SK-N-SH treated with all-trans-retinoic acid at 6 μM for 48 hours (cell line): ENCODE measurements at regions not wholly inside any gene's neighbourhood (a gene's known extent, or its start where the extent isn't known, plus 50 kb on each side); places are given as distances from the start of the nearest gene placed in this dataset.

Source experiments
- ATAC-seq: fragments of 200-7000 bp; cut with Tn5 transposase; 3 replicates; pipeline ENCODE4 v1.9.1; 2020; ENCODE audit warnings: mild to moderate bottlenecking, moderate library complexity
- ARNTL ChIP-seq: fragments of 450-650 bp; formaldehyde crosslinking; IDR thresholded peaks from 2 replicates; pipeline ENCODE4 v1.5.0; 2020; ENCODE audit warnings: low read depth, mild to moderate bottlenecking, moderate library complexity, borderline replicate concordance
- BACH2 ChIP-seq: fragments of 250-450 bp; sonication (Bioruptor Pico); IDR thresholded peaks from 2 replicates; pipeline ENCODE4 v1.9.0; 2021; ENCODE audit warnings: mild to moderate bottlenecking, borderline replicate concordance
- ESRRG ChIP-seq: fragments of 250-450 bp; sonication (Bioruptor Pico); IDR thresholded peaks from 2 replicates; pipeline ENCODE4 v1.6.1; 2021; ENCODE audit warnings: mild to moderate bottlenecking
- ISL1 ChIP-seq: fragments of 250-450 bp; sonication (Bioruptor Pico); IDR thresholded peaks from 2 replicates; pipeline ENCODE4 v2.1.2; 2022; ENCODE audit warnings: mild to moderate bottlenecking, moderate library complexity
- OSR1 ChIP-seq: fragments of 250-450 bp; sonication (Bioruptor Pico); IDR thresholded peaks from 2 replicates; pipeline ENCODE4 v1.8.0; 2022; ENCODE audit warnings: moderate library complexity, mild to moderate bottlenecking, inconsistent platforms
- PPARA ChIP-seq: fragments of 250-450 bp; sonication (Bioruptor Pico); IDR thresholded peaks from 2 replicates; pipeline ENCODE4 v1.5.0; 2020; ENCODE audit warnings: mild to moderate bottlenecking, borderline replicate concordance
- RARB ChIP-seq: fragments of 250-450 bp; sonication (Bioruptor Pico); IDR thresholded peaks from 2 replicates; pipeline ENCODE4 v1.8.0; 2021; ENCODE audit warnings: mild to moderate bottlenecking, moderate library complexity
- SNAI2 ChIP-seq: fragments of 250-450 bp; sonication (Bioruptor Pico); IDR thresholded peaks from 2 replicates; pipeline ENCODE4 v1.5.0; 2020; ENCODE audit warnings: mild to moderate bottlenecking, moderate library complexity
- TCF4 ChIP-seq: fragments of 250-450 bp; sonication (Bioruptor Pico); IDR thresholded peaks from 2 replicates; pipeline ENCODE4 v1.8.0; 2021; ENCODE audit warnings: mild to moderate bottlenecking, moderate library complexity, borderline replicate concordance
- TOX ChIP-seq: fragments of 250-450 bp; sonication (Bioruptor Pico); IDR thresholded peaks from 2 replicates; pipeline ENCODE4 v1.8.0; 2021; ENCODE audit warnings: mild to moderate bottlenecking, moderate library complexity, borderline replicate concordance
- ZC3H10 ChIP-seq: fragments of 250-450 bp; sonication (Bioruptor Pico); IDR thresholded peaks from 2 replicates; pipeline ENCODE4 v1.5.1; 2021; ENCODE audit warnings: mild to moderate bottlenecking, moderate library complexity
- ZFP3 ChIP-seq: fragments of 250-450 bp; sonication (Bioruptor Pico); IDR thresholded peaks from 2 replicates; pipeline ENCODE4 v1.5.0; 2020; ENCODE audit warnings: mild to moderate bottlenecking, moderate library complexity
- ZFP30 ChIP-seq: fragments of 450-650 bp; formaldehyde crosslinking; IDR thresholded peaks from 2 replicates; pipeline ENCODE4 v1.5.0; 2022; ENCODE audit warnings: mild to moderate bottlenecking, moderate library complexity
- ZNF565 ChIP-seq: fragments of 450-650 bp; formaldehyde crosslinking; conservative IDR thresholded peaks from 2 replicates; pipeline ENCODE4 v1.5.0; 2020; ENCODE audit warnings: low read depth, mild to moderate bottlenecking, moderate library complexity
- ZNF70 ChIP-seq: fragments of 450-650 bp; formaldehyde crosslinking; IDR thresholded peaks from 2 replicates; pipeline ENCODE4 v1.5.0; 2020; ENCODE audit warnings: mild to moderate bottlenecking, moderate library complexity
- ZNF8 ChIP-seq: fragments of 450-650 bp; formaldehyde crosslinking; IDR thresholded peaks from 2 replicates; pipeline ENCODE4 v1.5.0; 2020; ENCODE audit warnings: mild to moderate bottlenecking, moderate library complexity
- TF ChIP-seq, protein P1 (sequence below): fragments of 250-450 bp; sonication (Bioruptor Pico); IDR thresholded peaks from 2 replicates; pipeline ENCODE4 v1.5.1; 2020; ENCODE audit warnings: low read depth, mild to moderate bottlenecking, moderate library complexity
- TF ChIP-seq, protein P2 (sequence below): fragments of 250-450 bp; sonication (Bioruptor Pico); IDR thresholded peaks from 2 replicates; pipeline ENCODE4 v1.5.0; 2020; ENCODE audit warnings: mild to moderate bottlenecking, moderate library complexity
- TF ChIP-seq, protein P3 (sequence below): fragments of 250-450 bp; sonication (Bioruptor Pico); IDR thresholded peaks from 2 replicates; pipeline ENCODE4 v1.8.0; 2020; ENCODE audit warnings: mild to moderate bottlenecking, moderate library complexity, borderline replicate concordance
- TF ChIP-seq, protein P4 (sequence below): fragments of 250-450 bp; sonication (Bioruptor Pico); IDR thresholded peaks from 2 replicates; pipeline ENCODE4 v1.8.0; 2021; ENCODE audit warnings: low read depth, mild to moderate bottlenecking, moderate library complexity, borderline replicate concordance
- TF ChIP-seq, protein P5 (sequence below): fragments of 250-450 bp; sonication (Bioruptor Pico); IDR thresholded peaks from 2 replicates; pipeline ENCODE4 v1.5.1; 2021; ENCODE audit warnings: mild to moderate bottlenecking, moderate library complexity

DNA sequence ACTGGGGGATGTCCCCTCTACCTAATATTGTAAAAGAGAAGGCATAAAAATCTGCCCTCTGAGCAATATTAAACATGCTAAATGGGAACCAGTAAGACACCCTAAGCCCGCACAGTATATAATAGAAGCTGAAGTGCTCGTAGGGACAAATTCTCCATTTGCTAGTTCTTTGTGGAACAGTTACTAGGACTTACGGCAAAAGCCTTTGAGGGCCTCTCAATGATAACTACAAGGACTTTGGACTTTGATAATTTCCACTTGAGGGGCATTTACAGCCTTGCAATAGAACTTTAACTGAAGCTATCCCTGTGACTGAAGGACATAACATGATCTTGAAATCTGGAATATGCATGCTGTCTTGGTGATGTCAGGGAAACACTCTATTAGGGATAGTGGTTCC lies 111.5 kb upstream of the IFNG-AS1 start (continued):
- TF ChIP-seq, protein P1, sequence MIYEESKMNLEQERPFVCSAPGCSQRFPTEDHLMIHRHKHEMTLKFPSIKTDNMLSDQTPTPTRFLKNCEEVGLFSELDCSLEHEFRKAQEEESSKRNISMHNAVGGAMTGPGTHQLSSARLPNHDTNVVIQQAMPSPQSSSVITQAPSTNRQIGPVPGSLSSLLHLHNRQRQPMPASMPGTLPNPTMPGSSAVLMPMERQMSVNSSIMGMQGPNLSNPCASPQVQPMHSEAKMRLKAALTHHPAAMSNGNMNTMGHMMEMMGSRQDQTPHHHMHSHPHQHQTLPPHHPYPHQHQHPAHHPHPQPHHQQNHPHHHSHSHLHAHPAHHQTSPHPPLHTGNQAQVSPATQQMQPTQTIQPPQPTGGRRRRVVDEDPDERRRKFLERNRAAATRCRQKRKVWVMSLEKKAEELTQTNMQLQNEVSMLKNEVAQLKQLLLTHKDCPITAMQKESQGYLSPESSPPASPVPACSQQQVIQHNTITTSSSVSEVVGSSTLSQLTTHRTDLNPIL (CRISPR knock-in tag) = no peak
- no peak for TF ChIP-seq TCF4 (CRISPR knock-in tag)

DNA sequence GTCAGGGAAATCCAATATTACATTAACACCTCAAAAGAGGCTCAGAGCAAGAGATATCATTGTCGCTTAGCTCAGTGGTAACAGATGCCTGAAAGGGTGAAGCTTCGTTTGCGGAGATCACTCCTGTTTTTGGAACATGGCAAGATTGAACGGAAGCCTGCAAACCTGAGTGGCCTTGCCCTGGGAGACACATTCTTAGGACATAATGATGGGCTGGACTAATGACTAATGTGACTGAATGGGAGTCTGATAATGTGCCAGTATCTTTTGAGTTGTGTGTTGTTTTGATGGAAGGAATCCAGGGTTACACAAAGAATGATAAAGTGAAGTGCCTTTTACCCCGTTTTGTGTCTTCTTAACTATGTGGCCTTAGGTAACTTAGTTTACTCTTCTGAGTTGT lies 109.3 kb upstream of the IFNG-AS1 start:
- TF ChIP-seq PPARA = no peak
- no peak for TF ChIP-seq ZC3H10 (CRISPR knock-in tag)
- no peak for TF ChIP-seq SNAI2 (CRISPR knock-in tag)
- no peak for TF ChIP-seq ZNF565
- no peak for ATAC-seq

DNA sequence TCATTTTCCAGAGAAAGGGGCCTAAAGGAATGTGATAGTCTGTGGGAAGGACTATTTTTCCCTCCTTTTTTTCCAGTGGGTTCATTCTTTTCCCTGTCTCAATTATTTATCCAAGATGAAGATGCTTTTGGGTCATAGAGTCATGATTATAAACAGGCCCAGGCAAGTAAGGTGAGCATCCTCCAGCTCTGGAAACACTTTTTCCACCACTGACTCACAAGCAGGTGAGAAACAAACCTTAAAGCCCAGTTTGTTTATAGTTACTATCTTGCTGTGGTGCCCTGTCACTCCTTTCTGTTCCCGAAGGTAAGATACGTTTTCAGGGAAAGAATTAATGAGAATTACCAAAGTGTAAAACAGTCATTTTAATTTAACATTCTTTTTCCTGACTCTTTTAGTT lies 107.7 kb upstream of the IFNG-AS1 start:
- TF ChIP-seq, protein P2, sequence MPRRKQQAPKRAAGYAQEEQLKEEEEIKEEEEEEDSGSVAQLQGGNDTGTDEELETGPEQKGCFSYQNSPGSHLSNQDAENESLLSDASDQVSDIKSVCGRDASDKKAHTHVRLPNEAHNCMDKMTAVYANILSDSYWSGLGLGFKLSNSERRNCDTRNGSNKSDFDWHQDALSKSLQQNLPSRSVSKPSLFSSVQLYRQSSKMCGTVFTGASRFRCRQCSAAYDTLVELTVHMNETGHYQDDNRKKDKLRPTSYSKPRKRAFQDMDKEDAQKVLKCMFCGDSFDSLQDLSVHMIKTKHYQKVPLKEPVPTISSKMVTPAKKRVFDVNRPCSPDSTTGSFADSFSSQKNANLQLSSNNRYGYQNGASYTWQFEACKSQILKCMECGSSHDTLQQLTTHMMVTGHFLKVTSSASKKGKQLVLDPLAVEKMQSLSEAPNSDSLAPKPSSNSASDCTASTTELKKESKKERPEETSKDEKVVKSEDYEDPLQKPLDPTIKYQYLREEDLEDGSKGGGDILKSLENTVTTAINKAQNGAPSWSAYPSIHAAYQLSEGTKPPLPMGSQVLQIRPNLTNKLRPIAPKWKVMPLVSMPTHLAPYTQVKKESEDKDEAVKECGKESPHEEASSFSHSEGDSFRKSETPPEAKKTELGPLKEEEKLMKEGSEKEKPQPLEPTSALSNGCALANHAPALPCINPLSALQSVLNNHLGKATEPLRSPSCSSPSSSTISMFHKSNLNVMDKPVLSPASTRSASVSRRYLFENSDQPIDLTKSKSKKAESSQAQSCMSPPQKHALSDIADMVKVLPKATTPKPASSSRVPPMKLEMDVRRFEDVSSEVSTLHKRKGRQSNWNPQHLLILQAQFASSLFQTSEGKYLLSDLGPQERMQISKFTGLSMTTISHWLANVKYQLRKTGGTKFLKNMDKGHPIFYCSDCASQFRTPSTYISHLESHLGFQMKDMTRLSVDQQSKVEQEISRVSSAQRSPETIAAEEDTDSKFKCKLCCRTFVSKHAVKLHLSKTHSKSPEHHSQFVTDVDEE = no peak
- TF ChIP-seq ZNF8 (CRISPR knock-in tag) (no peak), BACH2 (CRISPR knock-in tag) (no peak), OSR1 (no peak), ZC3H10 (CRISPR knock-in tag) (no peak), PPARA (no peak), ESRRG (CRISPR knock-in tag) (no peak), SNAI2 (CRISPR knock-in tag) (no peak), ZNF565 (no peak), ZFP30 (no peak), TOX (no peak), ISL1 (CRISPR knock-in tag) (no peak)
- ATAC-seq = no peak

DNA sequence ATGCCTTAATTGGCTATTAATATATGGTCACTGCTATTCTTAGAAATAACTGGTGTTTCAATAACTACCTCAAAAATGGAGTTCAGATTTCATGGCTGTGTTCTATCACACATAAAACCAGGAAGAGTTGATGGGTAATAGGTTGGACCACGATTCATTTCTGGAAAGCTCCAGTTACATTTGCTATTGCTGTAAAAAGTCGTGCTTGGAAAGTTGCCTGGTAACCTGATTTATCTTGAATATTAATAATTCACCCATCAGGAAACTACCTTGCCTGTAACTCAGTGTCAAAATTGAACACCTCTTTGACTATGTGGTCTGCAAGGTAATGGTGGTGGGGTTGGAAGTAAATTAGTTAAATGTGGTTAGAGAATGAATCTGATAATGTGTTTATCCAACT lies 104.7 kb upstream of the IFNG-AS1 start:
- no peak for TF ChIP-seq TCF4 (CRISPR knock-in tag)
- TF ChIP-seq, all 23 proteins: peak for 0
- ATAC-seq = peak; percentile 34; the same call in 1 of the 3 replicates

DNA sequence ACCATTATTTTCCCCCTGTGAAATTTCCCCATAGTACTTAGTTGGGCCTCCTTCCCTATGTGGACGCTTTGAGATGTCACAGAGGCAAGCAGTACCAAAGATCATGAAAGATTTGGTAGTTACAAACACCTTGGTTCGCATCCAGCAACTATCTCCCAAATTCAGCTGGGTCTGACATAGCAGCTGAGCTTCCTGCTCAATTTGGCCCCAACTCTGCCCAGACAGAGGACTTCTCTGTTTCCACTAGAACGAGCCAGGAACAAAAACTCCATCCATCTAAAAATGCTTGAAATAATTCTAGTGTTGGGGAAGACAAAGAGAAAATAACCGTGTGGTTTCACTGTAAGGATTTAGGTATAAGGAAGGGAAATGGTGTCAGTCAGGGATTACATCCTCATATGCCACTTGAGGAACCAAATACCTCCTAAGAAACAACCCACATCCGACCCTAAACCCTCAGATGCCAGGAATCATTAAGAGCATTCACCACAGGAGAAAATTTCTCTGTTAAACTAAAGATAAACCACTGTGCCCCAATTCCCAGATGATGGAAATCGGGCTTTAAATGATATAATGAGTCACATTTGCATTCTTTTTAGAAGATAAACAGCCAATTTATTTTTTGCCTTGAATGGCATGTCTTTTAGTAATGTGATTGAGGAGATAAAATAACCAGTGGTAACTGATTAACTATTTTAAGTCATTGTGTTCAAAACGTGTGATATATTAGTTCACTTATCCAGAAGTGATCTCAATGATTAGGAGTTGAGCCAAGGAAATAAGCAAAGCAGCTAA lies 103.7 kb upstream of the IFNG-AS1 start:
- ATAC-seq = peak; percentile 84
- no peak for TF ChIP-seq ZFP30
- TF ChIP-seq ESRRG (CRISPR knock-in tag) = no peak
- no peak for TF ChIP-seq RARB
- TF ChIP-seq ZC3H10 (CRISPR knock-in tag) = 0 out of 2 replicates have a peak, but pooled peaks have one; percentile 62
- peak; percentile 98 for TF ChIP-seq ISL1 (CRISPR knock-in tag)
- peak; percentile 48; the same call in 1 of the 2 replicates for TF ChIP-seq TOX
- TF ChIP-seq, protein P3, sequence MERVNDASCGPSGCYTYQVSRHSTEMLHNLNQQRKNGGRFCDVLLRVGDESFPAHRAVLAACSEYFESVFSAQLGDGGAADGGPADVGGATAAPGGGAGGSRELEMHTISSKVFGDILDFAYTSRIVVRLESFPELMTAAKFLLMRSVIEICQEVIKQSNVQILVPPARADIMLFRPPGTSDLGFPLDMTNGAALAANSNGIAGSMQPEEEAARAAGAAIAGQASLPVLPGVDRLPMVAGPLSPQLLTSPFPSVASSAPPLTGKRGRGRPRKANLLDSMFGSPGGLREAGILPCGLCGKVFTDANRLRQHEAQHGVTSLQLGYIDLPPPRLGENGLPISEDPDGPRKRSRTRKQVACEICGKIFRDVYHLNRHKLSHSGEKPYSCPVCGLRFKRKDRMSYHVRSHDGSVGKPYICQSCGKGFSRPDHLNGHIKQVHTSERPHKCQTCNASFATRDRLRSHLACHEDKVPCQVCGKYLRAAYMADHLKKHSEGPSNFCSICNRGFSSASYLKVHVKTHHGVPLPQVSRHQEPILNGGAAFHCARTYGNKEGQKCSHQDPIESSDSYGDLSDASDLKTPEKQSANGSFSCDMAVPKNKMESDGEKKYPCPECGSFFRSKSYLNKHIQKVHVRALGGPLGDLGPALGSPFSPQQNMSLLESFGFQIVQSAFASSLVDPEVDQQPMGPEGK (CRISPR knock-in tag) = peak; percentile 31; the same call in 1 of the 2 replicates
- TF ChIP-seq ZNF70 (CRISPR knock-in tag) = no peak
- TF ChIP-seq ZNF8 (CRISPR knock-in tag) = no peak
- TF ChIP-seq, protein P4, sequence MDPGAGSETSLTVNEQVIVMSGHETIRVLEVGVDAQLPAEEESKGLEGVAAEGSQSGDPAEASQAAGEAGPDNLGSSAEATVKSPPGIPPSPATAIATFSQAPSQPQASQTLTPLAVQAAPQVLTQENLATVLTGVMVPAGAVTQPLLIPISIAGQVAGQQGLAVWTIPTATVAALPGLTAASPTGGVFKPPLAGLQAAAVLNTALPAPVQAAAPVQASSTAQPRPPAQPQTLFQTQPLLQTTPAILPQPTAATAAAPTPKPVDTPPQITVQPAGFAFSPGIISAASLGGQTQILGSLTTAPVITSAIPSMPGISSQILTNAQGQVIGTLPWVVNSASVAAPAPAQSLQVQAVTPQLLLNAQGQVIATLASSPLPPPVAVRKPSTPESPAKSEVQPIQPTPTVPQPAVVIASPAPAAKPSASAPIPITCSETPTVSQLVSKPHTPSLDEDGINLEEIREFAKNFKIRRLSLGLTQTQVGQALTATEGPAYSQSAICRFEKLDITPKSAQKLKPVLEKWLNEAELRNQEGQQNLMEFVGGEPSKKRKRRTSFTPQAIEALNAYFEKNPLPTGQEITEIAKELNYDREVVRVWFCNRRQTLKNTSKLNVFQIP (CRISPR knock-in tag) = peak; percentile 67; the same call in 1 of the 2 replicates
- TF ChIP-seq, protein P1 (CRISPR knock-in tag) = peak; percentile 82
- no peak for TF ChIP-seq ZFP3
- no peak for TF ChIP-seq ARNTL (CRISPR knock-in tag)
- TF ChIP-seq, protein P5, sequence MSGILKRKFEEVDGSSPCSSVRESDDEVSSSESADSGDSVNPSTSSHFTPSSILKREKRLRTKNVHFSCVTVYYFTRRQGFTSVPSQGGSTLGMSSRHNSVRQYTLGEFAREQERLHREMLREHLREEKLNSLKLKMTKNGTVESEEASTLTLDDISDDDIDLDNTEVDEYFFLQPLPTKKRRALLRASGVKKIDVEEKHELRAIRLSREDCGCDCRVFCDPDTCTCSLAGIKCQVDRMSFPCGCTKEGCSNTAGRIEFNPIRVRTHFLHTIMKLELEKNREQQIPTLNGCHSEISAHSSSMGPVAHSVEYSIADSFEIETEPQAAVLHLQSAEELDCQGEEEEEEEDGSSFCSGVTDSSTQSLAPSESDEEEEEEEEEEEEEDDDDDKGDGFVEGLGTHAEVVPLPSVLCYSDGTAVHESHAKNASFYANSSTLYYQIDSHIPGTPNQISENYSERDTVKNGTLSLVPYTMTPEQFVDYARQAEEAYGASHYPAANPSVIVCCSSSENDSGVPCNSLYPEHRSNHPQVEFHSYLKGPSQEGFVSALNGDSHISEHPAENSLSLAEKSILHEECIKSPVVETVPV (CRISPR knock-in tag) = peak; percentile 75; the same call in 1 of the 2 replicates
- TF ChIP-seq TCF4 (CRISPR knock-in tag) = 0 out of 2 replicates have a peak, but pooled peaks have one; percentile 19
